CD14-positive monocyte (primary cell): ENCODE measurements at regions not wholly inside any gene's neighbourhood (a gene's known extent, or its start where the extent isn't known, plus 50 kb on each side); places are given as distances from the start of the nearest gene placed in this dataset.

Source experiments
- DNase-seq, 3 donors: peaks; one replicate each; pipeline ENCODE4 v3.0.0-alpha.2; 2011 to 2022
- H2AFZ ChIP-seq: 2 replicates; pipeline ENCODE4 v1.6.0; 2012; ENCODE audit warnings: mild to moderate bottlenecking, low read depth, low read length, inconsistent platforms; ENCODE audit not compliant: insufficient read depth, poor library complexity, severe bottlenecking
- H3K27ac ChIP-seq, 2 donors: 1 replicate in 1 of 2; 2 replicates in 1 of 2; pipeline ENCODE4 v1.5.1; 2012 to 2013; ENCODE audit warnings: low read length in 2 of 2, control low read depth in 1 of 2, inconsistent platforms in 1 of 2, low read depth in 1 of 2, mild to moderate bottlenecking in 1 of 2
- H3K27me3 ChIP-seq, 2 donors: one replicate each; pipeline versions ENCODE4 v1.6.0 to v1.6.1; 2011 to 2013; ENCODE audit warnings: low read length in 2 of 2; ENCODE audit not compliant: control insufficient read depth in 2 of 2, insufficient read depth in 2 of 2
- H3K36me3 ChIP-seq, 2 donors: replicated peaks in 1 of 2; 1 replicate in 1 of 2; 2 replicates in 1 of 2; pipeline versions ENCODE4 v1.5.1 to v1.6.1; 2012 to 2013; ENCODE audit warnings: low read length in 2 of 2, control low read depth in 1 of 2, inconsistent platforms in 1 of 2, mild to moderate bottlenecking in 1 of 2; ENCODE audit not compliant: insufficient read depth in 2 of 2, control insufficient read depth in 1 of 2
- H3K4me1 ChIP-seq, 2 donors: 1 replicate in 1 of 2; 2 replicates in 1 of 2; pipeline versions ENCODE4 v1.5.1 to v1.6.1; 2012 to 2013; ENCODE audit warnings: low read length in 2 of 2, control low read depth in 1 of 2, inconsistent platforms in 1 of 2, mild to moderate bottlenecking in 1 of 2, moderate library complexity in 1 of 2; ENCODE audit not compliant: insufficient read depth in 2 of 2, control insufficient read depth in 1 of 2
- H3K4me2 ChIP-seq: replicated peaks from 2 replicates; pipeline ENCODE3; 2012; ENCODE audit warnings: low read length, moderate library complexity, mild to moderate bottlenecking; ENCODE audit not compliant: poor library complexity, severe bottlenecking; ENCODE audit errors: extremely low read depth
- H3K4me3 ChIP-seq, 3 experiments: fragments of 200-600 bp in 1 of 3; sonication (generic) in 1 of 3; replicated peaks in 1 of 3; 1 replicate in 2 of 3; 2 replicates in 1 of 3; pipeline ENCODE4 v1.5.1; 2011 to 2013; ENCODE audit warnings: low read length in 3 of 3, mild to moderate bottlenecking in 3 of 3, control low read depth in 2 of 3, low read depth in 2 of 3, inconsistent platforms in 1 of 3, moderate library complexity in 1 of 3
- H3K79me2 ChIP-seq: 2 replicates; pipeline ENCODE4 v1.6.0; 2012; ENCODE audit warnings: mild to moderate bottlenecking, control low read depth, inconsistent platforms, low read length, moderate library complexity; ENCODE audit not compliant: insufficient read depth
- H3K9ac ChIP-seq: 2 replicates; pipeline ENCODE4 v1.6.0; 2017; ENCODE audit warnings: low read length, mild to moderate bottlenecking; ENCODE audit not compliant: insufficient read depth, poor library complexity, severe bottlenecking
- H3K9me3 ChIP-seq, 2 donors: replicated peaks in 1 of 2; 1 replicate in 1 of 2; 2 replicates in 1 of 2; pipeline versions ENCODE4 v1.5.1 to v1.6.1; 2012 to 2013; ENCODE audit warnings: low read length in 2 of 2, control low read depth in 1 of 2; ENCODE audit not compliant: control insufficient read depth in 1 of 2, insufficient read depth in 1 of 2
- H4K20me1 ChIP-seq: 2 replicates; pipeline ENCODE4 v1.6.0; 2012; ENCODE audit warnings: mild to moderate bottlenecking, low read length, control low read depth, moderate library complexity; ENCODE audit not compliant: insufficient read depth
- H3K27ac Mint-ChIP-seq, 7 donors: one replicate each; pipeline ENCODE4 v1.8.0; 2020; ENCODE audit warnings: mild to moderate bottlenecking in 7 of 7, mixed read lengths in 7 of 7, moderate library complexity in 6 of 7, inconsistent platforms in 2 of 7
- H3K27me3 Mint-ChIP-seq, 3 donors: one replicate each; pipeline ENCODE4 v1.8.0; 2021 to 2022; ENCODE audit warnings: low read depth in 3 of 3, mild to moderate bottlenecking in 3 of 3, mixed read lengths in 3 of 3, moderate library complexity in 3 of 3, inconsistent platforms in 1 of 3
- H3K36me3 Mint-ChIP-seq, 2 donors: one replicate each; pipeline ENCODE4 v1.8.0; 2020; ENCODE audit warnings: mixed read lengths in 2 of 2, inconsistent platforms in 1 of 2, mild to moderate bottlenecking in 1 of 2
- H3K4me1 Mint-ChIP-seq: one replicate; pipeline ENCODE4 v1.8.0; 2020; ENCODE audit warnings: mild to moderate bottlenecking, mixed read lengths
- H3K4me3 Mint-ChIP-seq, 2 donors: one replicate each; pipeline ENCODE4 v1.8.0; 2020; ENCODE audit warnings: mild to moderate bottlenecking in 2 of 2, mixed read lengths in 2 of 2, moderate library complexity in 1 of 2
- H3K9me3 Mint-ChIP-seq, 7 donors: one replicate each; pipeline ENCODE4 v1.8.0; 2020 to 2022; ENCODE audit warnings: mixed read lengths in 7 of 7, mild to moderate bottlenecking in 6 of 7, moderate library complexity in 6 of 7, inconsistent platforms in 2 of 7
- CTCF ChIP-seq: fragments of 200-600 bp; IDR thresholded peaks from one replicate; pipeline ENCODE4 v1.8.0; 2022; ENCODE audit warnings: antibody characterized with exemption, mild to moderate bottlenecking
- WGBS: methylation state at CpG from one replicate; pipeline ENCODE4 v1.1.5; 2013; ENCODE audit warnings: missing lambda C conversion rate; ENCODE audit not compliant: insufficient coverage; 5-methylcytosine and 5-hydroxymethylcytosine counted together
- intact Hi-C, 2 donors: fragments of 100-400 bp; cut with micrococcal nuclease; formaldehyde crosslinking; loops; one replicate each; pipeline versions ENCODE4 v1.15.0 to v1.15.1; 2023

- H3K27me3 ChIP-seq: no peaks in the 10 kb centered on the region
- H3K36me3 ChIP-seq: no peaks in the 10 kb centered on the region
- no peak overlapping the region for H3K4me2 ChIP-seq
- peaks cover 0 to 4% (median 0%) of the 10 kb centered on the region in 3 donors for H3K27me3 Mint-ChIP-seq
- H3K9me3 ChIP-seq: peaks cover 0 to 4% of the 10 kb centered on the region in 2 donors
- no peak overlapping the region for H3K9ac ChIP-seq
- H3K4me3 Mint-ChIP-seq: no peak overlapping the region
- H3K36me3 Mint-ChIP-seq: no peaks in the 10 kb centered on the region
- H3K79me2 ChIP-seq: no peaks in the 10 kb centered on the region
- DNase-seq: no peak
- no peaks in the 10 kb centered on the region for H3K4me1 Mint-ChIP-seq
- intact Hi-C loops: no loop called here
- WGBS: no CpG with 5 or more reads among the region's 4 CpGs
- no peak overlapping the region for H3K27ac Mint-ChIP-seq
- H3K9me3 Mint-ChIP-seq: peaks cover 0 to 6% (median 4%) of the 10 kb centered on the region in 7 donors
- TF ChIP-seq CTCF: no peak
- H3K4me1 ChIP-seq: no peaks in the 10 kb centered on the region
- no peak overlapping the region for H3K27ac ChIP-seq
- no peak overlapping the region for H3K4me3 ChIP-seq
- H2AFZ ChIP-seq: no peak overlapping the region
- no peaks in the 10 kb centered on the region for H4K20me1 ChIP-seq
Measured at GRCh38 chr10:65112573-65112972, 1591.4 kb downstream of the REEP3 start.

GRCh38 chr10:65123120-65123519 is 1601.9 kb downstream of the REEP3 start:
- Histone ChIP-seq H3K9ac (no peak overlapping the region), H3K9me3 (no peaks in the 10 kb centered on the region), H3K27ac (no peak overlapping the region), H4K20me1 (no peaks in the 10 kb centered on the region), H2AFZ (no peak overlapping the region), H3K4me3 (no peak overlapping the region), H3K79me2 (no peaks in the 10 kb centered on the region), H3K27me3 (no peaks in the 10 kb centered on the region), H3K4me2 (no peak overlapping the region), H3K36me3 (no peaks in the 10 kb centered on the region), H3K4me1 (no peaks in the 10 kb centered on the region)
- intact Hi-C loops: no loop called here
- Mint-ChIP-seq H3K27ac (no peak overlapping the region), H3K9me3 (peaks cover 0 to 3% (median 1%) of the 10 kb centered on the region in 7 donors), H3K4me1 (no peaks in the 10 kb centered on the region), H3K36me3 (no peaks in the 10 kb centered on the region), H3K27me3 (no peaks in the 10 kb centered on the region), H3K4me3 (no peak overlapping the region)
- DNase-seq: no peak
- no CpG with 5 or more reads among the region's 1 CpG for WGBS
- TF ChIP-seq CTCF: no peak
